SJCRH30 (cell line): ENCODE measurements at regions not wholly inside any gene's neighbourhood (a gene's known extent, or its start where the extent isn't known, plus 50 kb on each side); places are given as distances from the start of the nearest gene placed in this dataset.

Source experiments
- DNase-seq, 2 experiments: peaks; one replicate each; pipeline ENCODE4 v3.0.0-alpha.2; 2015 to 2020
- H3K27ac ChIP-seq: fragments of 250-450 bp; sonication (Bioruptor Pico); 2 replicates; pipeline ENCODE4 v1.5.1; 2020; ENCODE audit warnings: mild to moderate bottlenecking, moderate library complexity
- H3K27me3 ChIP-seq: fragments of 250-450 bp; sonication (Bioruptor Pico); 2 replicates; pipeline ENCODE4 v1.5.1; 2020; ENCODE audit warnings: mild to moderate bottlenecking, moderate library complexity
- H3K36me3 ChIP-seq: fragments of 250-450 bp; sonication (Bioruptor Pico); 2 replicates; pipeline ENCODE4 v1.5.1; 2020; ENCODE audit warnings: mild to moderate bottlenecking, moderate library complexity
- H3K4me1 ChIP-seq: fragments of 250-450 bp; sonication (Bioruptor Pico); 2 replicates; pipeline ENCODE4 v1.5.1; 2020; ENCODE audit warnings: mild to moderate bottlenecking, moderate library complexity
- H3K4me3 ChIP-seq: fragments of 250-450 bp; sonication (Bioruptor Pico); 2 replicates; pipeline ENCODE4 v1.5.1; 2020; ENCODE audit warnings: mild to moderate bottlenecking, moderate library complexity
- H3K9me3 ChIP-seq: fragments of 250-450 bp; sonication (Bioruptor Pico); replicated peaks from 2 replicates; pipeline ENCODE4 v1.5.1; 2020; ENCODE audit warnings: mild to moderate bottlenecking, moderate library complexity

- H3K27me3 ChIP-seq, result no peaks in the 10 kb centered on the region
- H3K27ac ChIP-seq, result no peak overlapping the region
- H3K36me3 ChIP-seq, result no peaks in the 10 kb centered on the region
- H3K9me3 ChIP-seq, result no peaks in the 10 kb centered on the region
- H3K4me3 ChIP-seq, result no peak overlapping the region
- DNase-seq, result no peak
- no peaks in the 10 kb centered on the region for H3K4me1 ChIP-seq
Measured at GRCh38 chr4:178811356-178811755, 1369.1 kb upstream of the AGA start.

GRCh38 chr4:178812866-178813265 is 1370.6 kb upstream of the AGA start:
- H3K4me3 ChIP-seq, result no peak overlapping the region
- no peak overlapping the region for H3K27ac ChIP-seq
- no peaks in the 10 kb centered on the region for H3K36me3 ChIP-seq
- no peaks in the 10 kb centered on the region for H3K9me3 ChIP-seq
- H3K27me3 ChIP-seq, result no peaks in the 10 kb centered on the region
- no peak for DNase-seq
- no peaks in the 10 kb centered on the region for H3K4me1 ChIP-seq

GRCh38 chr4:178814908-178815307 is 1372.7 kb upstream of the AGA start:
- Histone ChIP-seq H3K4me3 (no peak overlapping the region), H3K27me3 (no peaks in the 10 kb centered on the region), H3K27ac (no peak overlapping the region), H3K4me1 (no peaks in the 10 kb centered on the region), H3K36me3 (no peaks in the 10 kb centered on the region), H3K9me3 (no peaks in the 10 kb centered on the region)
- DNase-seq, result no peak

- H3K4me1 ChIP-seq, result no peaks in the 10 kb centered on the region
- no peaks in the 10 kb centered on the region for H3K27me3 ChIP-seq
- no peaks in the 10 kb centered on the region for H3K9me3 ChIP-seq
- no peak for DNase-seq
- H3K4me3 ChIP-seq, result no peak overlapping the region
- H3K36me3 ChIP-seq, result no peaks in the 10 kb centered on the region
- no peak overlapping the region for H3K27ac ChIP-seq
Measured at GRCh38 chr4:178823673-178824295, 1381.5 kb upstream of the AGA start.

- H3K27me3 ChIP-seq, result no peaks in the 10 kb centered on the region
- no peak overlapping the region for H3K4me3 ChIP-seq
- no peaks in the 10 kb centered on the region for H3K36me3 ChIP-seq
- no peak overlapping the region for H3K27ac ChIP-seq
- H3K9me3 ChIP-seq, result no peaks in the 10 kb centered on the region
- H3K4me1 ChIP-seq, result no peaks in the 10 kb centered on the region
- DNase-seq, result no peak
Measured at GRCh38 chr4:178836865-178837264, 1394.6 kb upstream of the AGA start.

- no peak overlapping the region for H3K27ac ChIP-seq
- no peaks in the 10 kb centered on the region for H3K9me3 ChIP-seq
- H3K4me1 ChIP-seq, result no peaks in the 10 kb centered on the region
- DNase-seq, result no peak
- H3K4me3 ChIP-seq, result no peak overlapping the region
- no peaks in the 10 kb centered on the region for H3K36me3 ChIP-seq
- H3K27me3 ChIP-seq, result no peaks in the 10 kb centered on the region
Measured at GRCh38 chr4:178838776-178839175, 1396.5 kb upstream of the AGA start.

GRCh38 chr4:178856139-178856800 is 1414.0 kb upstream of the AGA start:
- H3K27ac ChIP-seq, result no peak overlapping the region
- no peaks in the 10 kb centered on the region for H3K36me3 ChIP-seq
- no peaks in the 10 kb centered on the region for H3K9me3 ChIP-seq
- H3K4me1 ChIP-seq, result no peaks in the 10 kb centered on the region
- no peak for DNase-seq
- H3K4me3 ChIP-seq, result no peak overlapping the region
- H3K27me3 ChIP-seq, result no peaks in the 10 kb centered on the region

- H3K27ac ChIP-seq, result no peak overlapping the region
- H3K4me1 ChIP-seq, result no peaks in the 10 kb centered on the region
- H3K9me3 ChIP-seq, result no peaks in the 10 kb centered on the region
- no peaks in the 10 kb centered on the region for H3K36me3 ChIP-seq
- no peak for DNase-seq
- H3K4me3 ChIP-seq, result no peak overlapping the region
- H3K27me3 ChIP-seq, result no peaks in the 10 kb centered on the region
Measured at GRCh38 chr4:178871476-178871875, 1429.2 kb upstream of the AGA start.

- no peaks in the 10 kb centered on the region for H3K4me1 ChIP-seq
- DNase-seq, result no peak
- H3K27ac ChIP-seq, result no peak overlapping the region
- H3K9me3 ChIP-seq, result no peaks in the 10 kb centered on the region
- no peaks in the 10 kb centered on the region for H3K36me3 ChIP-seq
- H3K4me3 ChIP-seq, result no peak overlapping the region
- no peaks in the 10 kb centered on the region for H3K27me3 ChIP-seq
Measured at GRCh38 chr4:178881937-178882336, 1439.7 kb upstream of the AGA start.

GRCh38 chr4:178894126-178894525 is 1451.9 kb upstream of the AGA start:
- Histone ChIP-seq H3K27me3 (no peaks in the 10 kb centered on the region), H3K9me3 (no peaks in the 10 kb centered on the region), H3K4me1 (no peaks in the 10 kb centered on the region), H3K27ac (no peak overlapping the region), H3K36me3 (no peaks in the 10 kb centered on the region), H3K4me3 (no peak overlapping the region)
- no peak for DNase-seq

GRCh38 chr4:178899084-178899483 is 1456.8 kb upstream of the AGA start:
- H3K27ac ChIP-seq, result no peak overlapping the region
- H3K36me3 ChIP-seq, result no peaks in the 10 kb centered on the region
- DNase-seq, result no peak
- no peak overlapping the region for H3K4me3 ChIP-seq
- H3K9me3 ChIP-seq, result no peaks in the 10 kb centered on the region
- H3K27me3 ChIP-seq, result no peaks in the 10 kb centered on the region
- H3K4me1 ChIP-seq, result no peaks in the 10 kb centered on the region

GRCh38 chr4:178917756-178918155 is 1475.5 kb upstream of the AGA start:
- DNase-seq, result no peak
- Histone ChIP-seq H3K27ac (no peak overlapping the region), H3K4me1 (no peaks in the 10 kb centered on the region), H3K27me3 (no peaks in the 10 kb centered on the region), H3K4me3 (no peak overlapping the region), H3K9me3 (no peaks in the 10 kb centered on the region), H3K36me3 (no peaks in the 10 kb centered on the region)

GRCh38 chr4:178937130-178937529 is 1494.9 kb upstream of the AGA start:
- Histone ChIP-seq H3K27me3 (no peaks in the 10 kb centered on the region), H3K4me1 (no peaks in the 10 kb centered on the region), H3K27ac (no peak overlapping the region), H3K36me3 (no peaks in the 10 kb centered on the region), H3K4me3 (no peak overlapping the region), H3K9me3 (no peaks in the 10 kb centered on the region)
- DNase-seq, result no peak

GRCh38 chr4:178941975-178942374 is 1499.7 kb upstream of the AGA start:
- Histone ChIP-seq H3K27me3 (no peaks in the 10 kb centered on the region), H3K36me3 (no peaks in the 10 kb centered on the region), H3K9me3 (no peaks in the 10 kb centered on the region), H3K4me3 (no peak overlapping the region), H3K27ac (no peak overlapping the region), H3K4me1 (no peaks in the 10 kb centered on the region)
- no peak for DNase-seq

GRCh38 chr4:178953447-178954120 is 1511.3 kb upstream of the AGA start:
- Histone ChIP-seq H3K9me3 (no peaks in the 10 kb centered on the region), H3K27ac (no peak overlapping the region), H3K4me1 (no peaks in the 10 kb centered on the region), H3K36me3 (no peaks in the 10 kb centered on the region), H3K4me3 (no peak overlapping the region), H3K27me3 (no peaks in the 10 kb centered on the region)
- DNase-seq, result no peak

GRCh38 chr4:178955614-178956013 is 1513.4 kb upstream of the AGA start:
- Histone ChIP-seq H3K36me3 (no peaks in the 10 kb centered on the region), H3K4me3 (no peak overlapping the region), H3K27ac (no peak overlapping the region), H3K9me3 (no peaks in the 10 kb centered on the region), H3K4me1 (no peaks in the 10 kb centered on the region), H3K27me3 (no peaks in the 10 kb centered on the region)
- DNase-seq, result no peak
